ENCODE measurements at regions not wholly inside any gene's neighbourhood (a gene's known extent, or its start where the extent isn't known, plus 50 kb on each side); places are given as distances from the start of the nearest gene placed in this dataset.

- TF ChIP-seq CTCF (conservative IDR thresholded peaks at IDR 0.05) = no peak
- TF ChIP-seq ZFX (IDR thresholded peaks at IDR 0.05) = no peak
Measured at GRCh38 chr20:56091628-56092234, 86.4 kb upstream of the CBLN4 start.
